ENCODE measurements at regions not wholly inside any gene's neighbourhood (a gene's known extent, or its start where the extent isn't known, plus 50 kb on each side); places are given as distances from the start of the nearest gene placed in this dataset.

GRCh38 chr15:94747510-94747909 is 516.1 kb downstream of the MCTP2 start:
- TF ChIP-seq CTCF (IDR thresholded peaks at IDR 0.05) = no peak
- no peak for TF ChIP-seq POLR2A (IDR thresholded peaks at IDR 0.05)
